ENCODE measurements at regions not wholly inside any gene's neighbourhood (a gene's known extent, or its start where the extent isn't known, plus 50 kb on each side); places are given as distances from the start of the nearest gene placed in this dataset.

DNA sequence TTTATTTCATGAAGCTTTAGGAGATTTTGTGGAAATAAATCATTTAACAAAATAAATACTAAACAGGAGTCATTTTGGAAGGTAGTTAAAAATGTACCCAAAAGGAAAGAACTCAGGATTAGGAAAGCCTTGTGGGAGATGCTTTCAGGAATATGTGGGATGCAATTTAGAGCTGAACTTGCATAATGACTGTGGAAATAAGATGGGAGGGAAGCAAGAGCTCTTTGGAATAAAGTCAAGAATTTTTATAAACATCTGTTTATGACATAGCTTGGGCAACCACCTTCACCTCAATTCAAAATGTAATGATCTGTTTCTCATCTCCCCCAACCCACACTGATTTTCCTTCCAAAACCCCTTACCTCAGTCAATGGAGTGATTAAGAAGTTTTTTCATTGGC lies 623.8 kb downstream of the FAT4 start:
- Histone ChIP-seq H3K79me2 (ENCODE audit: insufficient read depth, low read length) (no peaks in the 10 kb centered on the region), H3K9me3 (ENCODE audit: low read length) (no peaks in the 10 kb centered on the region), H2AFZ (ENCODE audit: low read length) (no peak overlapping the region), H3K9ac (ENCODE audit: insufficient read depth, low read depth, low read length) (no peak overlapping the region), H3K4me1 (ENCODE audit: insufficient read depth, low read length) (no peaks in the 10 kb centered on the region), H3K4me2 (ENCODE audit: low read depth, low read length) (no peak overlapping the region), H3K4me3 (replicated peaks in 1 of 3; ENCODE audit: insufficient read depth in 1 of 3, low read depth in 2 of 3, low read length in 3 of 3) (no peak overlapping the region), H3K27ac (ENCODE audit: extremely low read length, insufficient read depth, low read length) (no peak overlapping the region), H3K36me3 (replicated peaks in 1 of 2; ENCODE audit: control insufficient read depth in 1 of 2, insufficient read depth in 2 of 2, low read length in 2 of 2) (no peaks in the 10 kb centered on the region), H3K27me3 (ENCODE audit: control insufficient read depth in 1 of 2, insufficient read depth in 2 of 2, low read length in 2 of 2) (no peaks in the 10 kb centered on the region), H4K20me1 (ENCODE audit: insufficient read depth, low read length) (no peaks in the 10 kb centered on the region)
- FAIRE-seq (no peak), ATAC-seq (no peak), DNase-seq (ENCODE audit: low spot score) (no peak)
- TF ChIP-seq ZNF30 (CRISPR knock-in tag; IDR thresholded peaks at IDR 0.05) (no peak), SNAI1 (CRISPR knock-in tag; IDR thresholded peaks at IDR 0.05; ENCODE audit: borderline replicate concordance) (no peak), ZFP90 (CRISPR knock-in tag; IDR thresholded peaks at IDR 0.05; ENCODE audit: borderline replicate concordance) (no peak), NRL (CRISPR knock-in tag; IDR thresholded peaks at IDR 0.05; ENCODE audit: borderline replicate concordance) (no peak), ZNF224 (CRISPR knock-in tag; IDR thresholded peaks at IDR 0.05) (no peak), NCOR1 (IDR thresholded peaks at IDR 0.05; ENCODE audit: borderline replicate concordance, low read length) (no peak), CHD2 (IDR thresholded peaks at IDR 0.05; ENCODE audit: low read depth, low read length) (no peak), ZBTB7B (CRISPR knock-in tag; IDR thresholded peaks at IDR 0.05) (no peak)
- TF ChIP-seq, protein P1, sequence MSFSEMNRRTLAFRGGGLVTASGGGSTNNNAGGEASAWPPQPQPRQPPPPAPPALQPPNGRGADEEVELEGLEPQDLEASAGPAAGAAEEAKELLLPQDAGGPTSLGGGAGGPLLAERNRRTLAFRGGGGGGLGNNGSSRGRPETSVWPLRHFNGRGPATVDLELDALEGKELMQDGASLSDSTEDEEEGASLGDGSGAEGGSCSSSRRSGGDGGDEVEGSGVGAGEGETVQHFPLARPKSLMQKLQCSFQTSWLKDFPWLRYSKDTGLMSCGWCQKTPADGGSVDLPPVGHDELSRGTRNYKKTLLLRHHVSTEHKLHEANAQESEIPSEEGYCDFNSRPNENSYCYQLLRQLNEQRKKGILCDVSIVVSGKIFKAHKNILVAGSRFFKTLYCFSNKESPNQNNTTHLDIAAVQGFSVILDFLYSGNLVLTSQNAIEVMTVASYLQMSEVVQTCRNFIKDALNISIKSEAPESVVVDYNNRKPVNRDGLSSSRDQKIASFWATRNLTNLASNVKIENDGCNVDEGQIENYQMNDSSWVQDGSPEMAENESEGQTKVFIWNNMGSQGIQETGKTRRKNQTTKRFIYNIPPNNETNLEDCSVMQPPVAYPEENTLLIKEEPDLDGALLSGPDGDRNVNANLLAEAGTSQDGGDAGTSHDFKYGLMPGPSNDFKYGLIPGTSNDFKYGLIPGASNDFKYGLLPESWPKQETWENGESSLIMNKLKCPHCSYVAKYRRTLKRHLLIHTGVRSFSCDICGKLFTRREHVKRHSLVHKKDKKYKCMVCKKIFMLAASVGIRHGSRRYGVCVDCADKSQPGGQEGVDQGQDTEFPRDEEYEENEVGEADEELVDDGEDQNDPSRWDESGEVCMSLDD (CRISPR knock-in tag; IDR thresholded peaks at IDR 0.05; ENCODE audit: borderline replicate concordance) = no peak
- TF ChIP-seq, protein P2, sequence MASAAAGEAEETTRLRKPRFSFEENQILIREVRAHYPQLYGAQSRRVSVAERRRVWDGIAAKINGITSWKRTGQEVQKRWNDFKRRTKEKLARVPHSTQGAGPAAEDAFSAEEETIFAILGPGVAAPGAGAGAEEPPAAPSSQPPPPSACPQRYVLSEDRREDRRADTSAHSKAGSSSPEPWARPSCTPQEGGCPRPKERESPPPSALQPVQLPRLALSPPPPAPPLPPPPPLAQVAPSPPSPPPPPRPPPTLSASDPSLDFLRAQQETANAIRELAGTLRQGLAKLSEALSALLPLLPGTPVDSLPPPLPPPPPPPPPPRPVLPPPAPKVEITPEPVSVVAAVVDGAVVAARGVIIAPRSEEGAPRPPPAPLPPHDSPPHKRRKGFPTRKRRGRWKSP (CRISPR knock-in tag; IDR thresholded peaks at IDR 0.05) = no peak
- CTCF ChIA-PET (ENCODE audit: low intra/inter-chr PET ratio, low total read pairs) = no interaction called here
- BruUV-seq (replicated peaks) = no TSS peak
- in situ Hi-C loops (cut with HindIII; ENCODE audit: extremely low pct_ligation_motif_present, low pct_unique_long_range_greater_than_20kb) (no loop called here), intact Hi-C loops (cut with micrococcal nuclease; ENCODE audit: unreplicated experiment) (no loop called here)
- POLR2A ChIA-PET = no interaction called here
